ENCODE measurements at regions not wholly inside any gene's neighbourhood (a gene's known extent, or its start where the extent isn't known, plus 50 kb on each side); places are given as distances from the start of the nearest gene placed in this dataset.
"Not testable (repeated sequence)": the region's sequence is repeated elsewhere in the genome, so short reads cannot be mapped to it uniquely, and the experiment has no call there.

DNA sequence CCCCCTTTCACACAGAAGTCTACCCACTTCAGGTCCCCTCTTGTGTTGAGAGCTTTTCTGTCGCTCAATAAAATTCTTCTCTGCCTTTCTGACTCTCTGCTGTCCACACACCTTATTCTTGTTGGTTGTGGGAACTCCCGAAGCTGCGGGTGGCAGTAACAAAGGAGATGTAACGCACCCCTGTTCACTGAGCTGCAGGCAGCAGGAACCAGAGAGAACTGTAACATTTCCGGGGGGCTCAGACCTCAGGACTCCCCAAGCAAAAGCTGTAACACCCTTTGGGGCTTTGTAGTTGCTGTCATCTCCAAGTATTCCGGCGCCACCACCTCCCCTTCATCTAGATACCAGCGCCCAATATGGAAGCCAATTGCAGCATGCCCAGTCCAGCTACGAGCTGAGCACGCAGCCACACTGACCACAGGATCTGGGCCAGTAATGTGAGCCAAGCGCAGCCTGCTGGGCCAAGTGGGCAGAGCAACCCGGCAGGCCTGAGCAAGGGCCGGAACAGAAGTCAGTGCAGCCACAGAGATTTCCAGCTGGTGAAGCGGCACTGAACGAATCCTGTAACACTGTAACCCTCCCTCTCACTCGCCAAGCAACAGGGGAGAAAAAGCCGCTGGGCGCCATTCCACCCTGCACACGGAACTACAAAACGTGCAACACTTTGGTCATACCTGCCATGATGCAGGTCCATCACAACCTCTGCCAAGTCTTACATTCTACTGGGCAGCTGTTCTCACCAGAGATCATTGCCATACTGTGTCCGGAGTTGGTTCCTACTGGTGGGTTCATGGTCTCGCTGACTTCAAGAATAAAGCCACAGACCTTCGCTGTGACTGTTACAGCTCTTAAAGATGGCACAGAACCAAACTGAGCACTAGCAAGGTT lies 194.3 kb downstream of the SPATA31A6 start:
- peaks cover 24% of the 10 kb centered on the region for H3K9me3 Mint-ChIP-seq
- H3K27ac Mint-ChIP-seq: not testable (repeated sequence)

GRCh38 chr9:42378418-42378815 lies 195.0 kb downstream of the SPATA31A6 start:
- no peaks in the 10 kb centered on the region for H3K4me1 Mint-ChIP-seq
- no peak overlapping the region for H3K4me3 Mint-ChIP-seq
- TF ChIP-seq, protein P1, sequence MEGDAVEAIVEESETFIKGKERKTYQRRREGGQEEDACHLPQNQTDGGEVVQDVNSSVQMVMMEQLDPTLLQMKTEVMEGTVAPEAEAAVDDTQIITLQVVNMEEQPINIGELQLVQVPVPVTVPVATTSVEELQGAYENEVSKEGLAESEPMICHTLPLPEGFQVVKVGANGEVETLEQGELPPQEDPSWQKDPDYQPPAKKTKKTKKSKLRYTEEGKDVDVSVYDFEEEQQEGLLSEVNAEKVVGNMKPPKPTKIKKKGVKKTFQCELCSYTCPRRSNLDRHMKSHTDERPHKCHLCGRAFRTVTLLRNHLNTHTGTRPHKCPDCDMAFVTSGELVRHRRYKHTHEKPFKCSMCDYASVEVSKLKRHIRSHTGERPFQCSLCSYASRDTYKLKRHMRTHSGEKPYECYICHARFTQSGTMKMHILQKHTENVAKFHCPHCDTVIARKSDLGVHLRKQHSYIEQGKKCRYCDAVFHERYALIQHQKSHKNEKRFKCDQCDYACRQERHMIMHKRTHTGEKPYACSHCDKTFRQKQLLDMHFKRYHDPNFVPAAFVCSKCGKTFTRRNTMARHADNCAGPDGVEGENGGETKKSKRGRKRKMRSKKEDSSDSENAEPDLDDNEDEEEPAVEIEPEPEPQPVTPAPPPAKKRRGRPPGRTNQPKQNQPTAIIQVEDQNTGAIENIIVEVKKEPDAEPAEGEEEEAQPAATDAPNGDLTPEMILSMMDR (IDR thresholded peaks at IDR 0.05): no peak
- DNase-seq: no peak
- H3K27me3 Mint-ChIP-seq (ENCODE audit: low read depth, poor library complexity): no peaks in the 10 kb centered on the region
- H3K36me3 Mint-ChIP-seq (ENCODE audit: low read depth): no peaks in the 10 kb centered on the region
- no peak overlapping the region for H3K27ac Mint-ChIP-seq
- peaks cover 24% of the 10 kb centered on the region for H3K9me3 Mint-ChIP-seq

More for the DNA sequence above, 194.3 kb downstream of the SPATA31A6 start:
- not testable (repeated sequence) for H3K36me3 Mint-ChIP-seq (ENCODE audit: low read depth); DNase-seq; H3K4me3 Mint-ChIP-seq; H3K27me3 Mint-ChIP-seq (ENCODE audit: low read depth, poor library complexity); H3K4me1 Mint-ChIP-seq

DNA sequence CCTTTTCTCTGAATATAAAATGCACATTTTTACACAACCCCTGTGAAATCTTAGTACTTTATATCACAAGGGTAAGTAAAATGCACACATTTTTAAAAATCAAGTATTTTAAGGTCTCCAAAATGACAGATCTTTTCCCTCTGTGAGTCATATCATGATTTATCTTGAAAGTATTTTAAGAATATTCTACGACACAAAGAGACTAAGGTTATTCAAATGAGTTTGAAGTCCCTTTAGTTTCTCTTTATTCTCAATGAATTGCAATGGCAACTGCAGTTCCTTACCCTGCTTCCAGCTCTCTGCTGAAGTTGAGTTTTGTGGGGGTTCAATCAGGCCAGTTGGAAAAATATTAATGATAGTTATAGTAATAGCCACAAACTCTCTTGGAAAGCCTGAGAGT lies 196.1 kb downstream of the SPATA31A6 start:
- peaks cover 24% of the 10 kb centered on the region for H3K9me3 Mint-ChIP-seq
- H3K27me3 Mint-ChIP-seq (ENCODE audit: low read depth, poor library complexity); H3K36me3 Mint-ChIP-seq (ENCODE audit: low read depth); H3K4me1 Mint-ChIP-seq; H3K27ac Mint-ChIP-seq; H3K4me3 Mint-ChIP-seq; DNase-seq: not testable (repeated sequence)

DNA sequence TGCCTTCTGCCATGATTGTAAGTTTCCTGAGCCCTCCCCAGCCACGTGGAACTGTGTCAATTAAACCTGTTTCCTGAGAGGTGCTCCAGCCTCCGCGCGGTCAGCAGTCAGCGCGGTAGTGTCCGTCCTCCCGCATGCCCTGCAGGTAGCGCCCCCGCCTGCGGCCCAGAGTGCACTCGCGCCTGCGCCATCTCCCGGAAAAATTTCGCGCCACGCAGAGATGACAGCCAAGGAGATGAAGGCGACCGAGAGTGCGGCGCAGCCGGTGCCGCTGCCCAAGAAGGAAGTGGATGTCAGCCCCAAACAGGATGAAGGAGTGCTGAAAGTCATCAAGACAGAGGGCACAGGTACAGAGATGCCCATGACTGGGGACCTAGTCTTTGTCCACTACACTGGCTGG lies 201.1 kb downstream of the SPATA31A6 start:
- DNase-seq; H3K4me3 Mint-ChIP-seq; H3K36me3 Mint-ChIP-seq (ENCODE audit: low read depth); H3K27me3 Mint-ChIP-seq (ENCODE audit: low read depth, poor library complexity); H3K4me1 Mint-ChIP-seq; H3K27ac Mint-ChIP-seq: not testable (repeated sequence)
- peaks cover 15% of the 10 kb centered on the region for H3K9me3 Mint-ChIP-seq

DNA sequence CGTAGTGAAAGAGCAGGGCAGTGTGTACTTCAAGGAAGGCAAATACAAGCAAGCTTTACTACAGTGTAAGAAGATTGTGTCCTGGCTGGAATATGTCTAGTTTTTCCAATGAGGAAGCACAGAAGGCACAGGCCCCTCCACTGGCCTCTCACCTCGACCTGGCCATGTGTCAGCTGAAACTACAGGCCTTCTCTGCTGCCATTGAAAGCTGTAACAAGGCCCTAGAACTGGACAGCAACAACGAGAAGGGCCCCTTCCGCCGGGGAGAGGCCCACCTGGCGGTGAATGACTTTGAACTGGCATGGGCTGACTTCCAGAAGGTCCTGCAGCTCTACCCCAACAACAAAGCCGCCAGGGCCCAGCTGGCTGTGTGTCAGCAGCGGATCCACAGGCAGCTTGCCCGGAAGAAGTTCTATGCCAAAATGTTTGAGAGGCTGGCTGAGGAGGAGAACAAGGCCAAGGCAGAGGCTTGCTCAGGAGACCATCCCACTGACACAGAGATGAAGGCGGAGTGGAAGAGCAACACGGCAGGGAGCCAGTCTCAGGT lies 202.2 kb downstream of the SPATA31A6 start:
- not testable (repeated sequence) for H3K36me3 Mint-ChIP-seq (ENCODE audit: low read depth); DNase-seq; H3K4me1 Mint-ChIP-seq; H3K27me3 Mint-ChIP-seq (ENCODE audit: low read depth, poor library complexity); H3K4me3 Mint-ChIP-seq; H3K9me3 Mint-ChIP-seq; H3K27ac Mint-ChIP-seq

GRCh38 chr9:42386477-42386876 lies 203.0 kb downstream of the SPATA31A6 start:
- no peak for DNase-seq
- Mint-ChIP-seq H3K9me3 (no peaks in the 10 kb centered on the region), H3K4me1 (no peaks in the 10 kb centered on the region), H3K27ac (no peak overlapping the region), H3K4me3 (no peak overlapping the region), H3K36me3 (ENCODE audit: low read depth) (no peaks in the 10 kb centered on the region), H3K27me3 (ENCODE audit: low read depth, poor library complexity) (peaks cover 2% of the 10 kb centered on the region)
- TF ChIP-seq, protein P1 (IDR thresholded peaks at IDR 0.05): no peak

DNA sequence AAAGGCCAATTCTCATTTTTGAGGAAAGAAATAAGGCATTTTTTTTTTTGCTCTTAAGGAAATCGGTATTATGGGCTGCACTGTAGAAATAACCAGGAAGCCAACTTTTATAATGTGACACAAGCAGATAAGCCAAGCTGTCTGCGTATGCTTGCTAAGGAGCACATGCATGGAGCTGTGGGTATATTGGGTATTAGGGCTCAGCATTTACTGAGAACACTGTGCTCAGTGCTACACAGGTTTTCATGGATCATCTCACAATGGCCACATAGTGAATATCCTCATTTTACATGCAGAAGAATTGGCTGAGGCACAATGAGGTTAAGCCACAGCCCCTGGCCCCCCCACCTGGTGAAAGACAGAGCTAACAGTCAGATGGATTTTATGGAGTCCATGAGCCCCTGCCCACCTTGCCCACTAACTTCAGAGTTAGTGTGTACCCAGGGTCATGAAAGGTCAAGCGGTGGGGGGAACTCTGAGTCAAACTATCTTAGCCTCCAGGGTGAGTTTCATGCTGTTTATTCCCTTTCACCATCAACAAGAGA lies 204.8 kb downstream of the SPATA31A6 start:
- Mint-ChIP-seq H3K4me3 (no peak overlapping the region), H3K9me3 (no peaks in the 10 kb centered on the region), H3K36me3 (ENCODE audit: low read depth) (no peaks in the 10 kb centered on the region), H3K4me1 (no peaks in the 10 kb centered on the region), H3K27ac (no peak overlapping the region), H3K27me3 (ENCODE audit: low read depth, poor library complexity) (peaks cover 2% of the 10 kb centered on the region)
- no peak for DNase-seq
- TF ChIP-seq, protein P1 (IDR thresholded peaks at IDR 0.05): no peak
